ENCODE measurements at regions not wholly inside any gene's neighbourhood (a gene's known extent, or its start where the extent isn't known, plus 50 kb on each side); places are given as distances from the start of the nearest gene placed in this dataset.
A peak's percentile ranks its signal among the peaks of the same experiment; 100 is the strongest.

GRCh38 chr7:53596230-53596629 lies 560.8 kb downstream of the POM121L12 start:
- Histone ChIP-seq H3K4me2 (no peak overlapping the region), H3K27ac (no peak overlapping the region), H3K4me1 (no peaks in the 10 kb centered on the region), H3K9me3 (no peaks in the 10 kb centered on the region), H3K4me3 (no peak overlapping the region)
- DNase-seq (ENCODE audit: low read depth in 1 of 2, low spot score in 1 of 2), result no peak
- no peak for FAIRE-seq
- POLR2A ChIA-PET, result no interaction called here
- CTCF ChIA-PET, result no interaction called here
- TF ChIP-seq ESRRA (IDR thresholded peaks at IDR 0.05; ENCODE audit: borderline replicate concordance, low read length) (no peak), KDM1A (IDR thresholded peaks at IDR 0.05; ENCODE audit: low read depth) (no peak), RFX5 (IDR thresholded peaks at IDR 0.05) (no peak), CHD2 (IDR thresholded peaks at IDR 0.05; ENCODE audit: low read length, partially characterized antibody) (no peak), ZC3H11A (IDR thresholded peaks at IDR 0.05) (no peak), POLR2AphosphoS2 (conservative IDR thresholded peaks at IDR 0.05; ENCODE audit: low read length) (no peak), ELK1 (IDR thresholded peaks at IDR 0.05; ENCODE audit: low read depth, low read length) (no peak), FOSB (CRISPR knock-in tag; IDR thresholded peaks at IDR 0.05) (no peak)
- 0% methylated on average over 1 of the region's 1 CpG for WGBS (ENCODE audit: missing lambda C conversion rate)
- no peak for ATAC-seq

- Histone ChIP-seq H3K4me2 (no peak overlapping the region), H3K9me3 (no peaks in the 10 kb centered on the region), H3K4me3 (no peak overlapping the region), H3K27ac (no peak overlapping the region), H3K4me1 (no peaks in the 10 kb centered on the region)
- TF ChIP-seq ELK1 (IDR thresholded peaks at IDR 0.05; ENCODE audit: low read depth, low read length) (no peak), MAFK (IDR thresholded peaks at IDR 0.05; ENCODE audit: partially characterized antibody) (peak; percentile 27)
- DNase-seq (ENCODE audit: low read depth in 1 of 2, low spot score in 1 of 2), result no peak
- POLR2A ChIA-PET, result no interaction called here
- WGBS (ENCODE audit: missing lambda C conversion rate), result 2% methylated on average over 4 of the region's 4 CpGs
- no peak for ATAC-seq
- no peak for FAIRE-seq
- CTCF ChIA-PET, result no interaction called here
These were observed 564.9 kb downstream of the POM121L12 start for GRCh38 chr7:53600296-53600695.

- Histone ChIP-seq H3K27ac (no peak overlapping the region), H3K9me3 (no peaks in the 10 kb centered on the region), H3K4me2 (no peak overlapping the region), H3K4me3 (no peak overlapping the region), H3K4me1 (no peaks in the 10 kb centered on the region)
- no peak for FAIRE-seq
- ChIA-PET CTCF (no interaction called here), POLR2A (no interaction called here)
- no peak for ATAC-seq
- TF ChIP-seq USF2 (IDR thresholded peaks at IDR 0.05) (no peak), BHLHE40 (IDR thresholded peaks at IDR 0.05; ENCODE audit: low read depth, low read length) (no peak), POLR2A (IDR thresholded peaks at IDR 0.05; ENCODE audit: low read length) (no peak), MAZ (IDR thresholded peaks at IDR 0.05; ENCODE audit: borderline replicate concordance, low read depth, low read length) (no peak), RCOR1 (IDR thresholded peaks at IDR 0.05; ENCODE audit: low read depth, low read length) (no peak), SREBF2 (IDR thresholded peaks at IDR 0.05) (no peak), ZFP36 (IDR thresholded peaks at IDR 0.05; ENCODE audit: borderline replicate concordance, partially characterized antibody) (no peak), JUN (IDR thresholded peaks at IDR 0.05) (no peak)
- no peak for DNase-seq (ENCODE audit: low read depth in 1 of 2, low spot score in 1 of 2)
- WGBS (ENCODE audit: missing lambda C conversion rate), result 15% methylated on average over 6 of the region's 6 CpGs
These were observed 567.5 kb downstream of the POM121L12 start for GRCh38 chr7:53602817-53603418.

- H3K4me2 ChIP-seq, result no peak overlapping the region
- H3K4me3 ChIP-seq, result no peak overlapping the region
- POLR2A ChIA-PET, result no interaction called here
- no peak for DNase-seq (ENCODE audit: low read depth in 1 of 2, low spot score in 1 of 2)
- H3K27ac ChIP-seq, result no peak overlapping the region
- no peak for ATAC-seq
- no peaks in the 10 kb centered on the region for H3K4me1 ChIP-seq
- CTCF ChIA-PET, result no interaction called here
- FAIRE-seq, result no peak
- 8% methylated on average over 6 of the region's 6 CpGs for WGBS (ENCODE audit: missing lambda C conversion rate)
- H3K9me3 ChIP-seq, result no peaks in the 10 kb centered on the region
- no peak for TF ChIP-seq PHF8 (IDR thresholded peaks at IDR 0.05; ENCODE audit: borderline replicate concordance, low read depth)
- no peak for TF ChIP-seq FOXS1 (CRISPR knock-in tag; IDR thresholded peaks at IDR 0.05)
- TF ChIP-seq ZC3H11A (IDR thresholded peaks at IDR 0.05), result no peak
- no peak for TF ChIP-seq EP300 (IDR thresholded peaks at IDR 0.05)
- no peak for TF ChIP-seq MAFK (IDR thresholded peaks at IDR 0.05; ENCODE audit: partially characterized antibody)
- TF ChIP-seq CBX8 (IDR thresholded peaks at IDR 0.05), result no peak
- no peak for TF ChIP-seq ZFP36 (IDR thresholded peaks at IDR 0.05; ENCODE audit: borderline replicate concordance, partially characterized antibody)
- no peak for TF ChIP-seq NR3C1 (IDR thresholded peaks at IDR 0.05)
- no peak for TF ChIP-seq REST (IDR thresholded peaks at IDR 0.05)
- no peak for TF ChIP-seq CEBPB (IDR thresholded peaks at IDR 0.05)
- TF ChIP-seq FOSL2 (IDR thresholded peaks at IDR 0.05), result no peak
- TF ChIP-seq FOSL2 (CRISPR knock-in tag; IDR thresholded peaks at IDR 0.05), result no peak
- no peak for TF ChIP-seq SMC3 (IDR thresholded peaks at IDR 0.05)
- no peak for TF ChIP-seq JUNB (IDR thresholded peaks at IDR 0.05)
- TF ChIP-seq MAZ (IDR thresholded peaks at IDR 0.05; ENCODE audit: borderline replicate concordance, low read depth, low read length), result no peak
These were observed 568.0 kb downstream of the POM121L12 start for GRCh38 chr7:53603461-53603860.
